Spleen (tissue), 11 donors: ENCODE measurements at regions not wholly inside any gene's neighbourhood (a gene's known extent, or its start where the extent isn't known, plus 50 kb on each side); places are given as distances from the start of the nearest gene placed in this dataset.
"Not testable (repeated sequence)": the region's sequence is repeated elsewhere in the genome, so short reads cannot be mapped to it uniquely, and the experiment has no call there.

Source experiments
- DNase-seq: peaks from one replicate; pipeline ENCODE4 v3.0.0-alpha.2; 2020
- H3K27ac ChIP-seq, 8 donors: fragments of 200-600 bp; sonication (generic) in 7 of 8; 1 replicate in 4 of 8; 2 replicates in 4 of 8; pipeline versions ENCODE4 v1.5.0 to v1.8.0; 2016 to 2021; ENCODE audit warnings: inconsistent platforms in 4 of 8, mild to moderate bottlenecking in 4 of 8, moderate library complexity in 1 of 8
- H3K27me3 ChIP-seq, 7 donors: fragments of 200-600 bp; sonication (generic) in 6 of 7; replicated peaks in 1 of 7; 1 replicate in 4 of 7; 2 replicates in 3 of 7; pipeline versions ENCODE4 v1.5.0 to v1.8.0; 2016 to 2021; ENCODE audit warnings: inconsistent platforms in 3 of 7, mild to moderate bottlenecking in 1 of 7
- H3K36me3 ChIP-seq, 6 donors: fragments of 200-600 bp; sonication (generic) in 5 of 6; 1 replicate in 4 of 6; 2 replicates in 2 of 6; pipeline versions ENCODE4 v1.5.0 to v1.8.0; 2016 to 2021; ENCODE audit warnings: inconsistent platforms in 2 of 6
- H3K4me1 ChIP-seq, 6 donors: fragments of 200-600 bp; sonication (generic) in 5 of 6; 1 replicate in 3 of 6; 2 replicates in 3 of 6; pipeline versions ENCODE4 v1.5.0 to v1.8.0; 2016 to 2021; ENCODE audit warnings: inconsistent platforms in 3 of 6
- H3K4me3 ChIP-seq, 8 donors: fragments of 200-600 bp; sonication (generic) in 7 of 8; 1 replicate in 4 of 8; 2 replicates in 4 of 8; pipeline versions ENCODE4 v1.5.0 to v1.8.0; 2016 to 2021; ENCODE audit warnings: inconsistent platforms in 4 of 8, mild to moderate bottlenecking in 4 of 8, moderate library complexity in 2 of 8
- H3K9me3 ChIP-seq, 8 donors: fragments of 200-600 bp; sonication (generic) in 7 of 8; 1 replicate in 4 of 8; 2 replicates in 4 of 8; pipeline versions ENCODE4 v1.5.0 to v1.8.0; 2016 to 2021; ENCODE audit warnings: inconsistent platforms in 4 of 8
- CTCF ChIP-seq, 11 experiments: fragments of 200-600 bp in 7 of 11; fragments of 450-650 bp in 4 of 11; sonication (generic) in 4 of 11; IDR thresholded peaks in 8 of 11; conservative IDR thresholded peaks in 3 of 11; 1 replicate in 7 of 11; 2 replicates in 4 of 11; pipeline versions ENCODE4 v1.4.0 to v1.8.0; 2016 to 2021; ENCODE audit warnings: antibody characterized with exemption in 11 of 11, inconsistent platforms in 4 of 11, mild to moderate bottlenecking in 1 of 11
- POLR2A ChIP-seq, 3 donors: fragments of 450-650 bp; IDR thresholded peaks; one replicate each; pipeline ENCODE4 v1.5.1; 2017; ENCODE audit warnings: antibody characterized with exemption in 3 of 3, mild to moderate bottlenecking in 1 of 3
- POLR2AphosphoS5 ChIP-seq, 3 donors: sonication (generic); formaldehyde crosslinking; IDR thresholded peaks; one replicate each; pipeline ENCODE4 v1.5.1; 2017; ENCODE audit warnings: antibody characterized with exemption in 3 of 3
- WGBS, 5 donors: extraction: QIAGEN DNeasy Blood & Tissue Kit in 3 of 5; methylation state at CpG; one replicate each; pipeline versions ENCODE4 v1.1.5 to v1.1.7; 2013 to 2018; 5-methylcytosine and 5-hydroxymethylcytosine counted together
- intact Hi-C: fragments of 100-400 bp; cut with DNase I; formaldehyde crosslinking; loops from one replicate; pipeline ENCODE4 v1.15.0; 2023; ENCODE audit warnings: low total_unique reads
- donor health status: healthy with polysubstance abuse.
- donor health status: DM: no; HTN: no; CAD: no; lungs with moderate emphysema.
- donor health status: DM: no; HTN: no; CAD: no.
- donor health status: Bipolar disorder and iron deficiency.
- donor health status: healthy.
- donor health status: DM: no; HTN: no; CAD: no.
- donor health status: DM: yes; HTN: yes; CAD: no.

GRCh38 chr5:107744418-107745330 lies 73.9 kb upstream of the EFNA5 start:
- no peak for DNase-seq
- no peaks in the 10 kb centered on the region for H3K27me3 ChIP-seq
- no peak overlapping the region for H3K4me3 ChIP-seq
- H3K27ac ChIP-seq: no peak overlapping the region
- intact Hi-C loops: no loop called here
- no peaks in the 10 kb centered on the region for H3K4me1 ChIP-seq
- WGBS, 5 donors: 79 to 93% (median 84%) methylated on average over 5 of the region's 5 CpGs
- no peaks in the 10 kb centered on the region for H3K36me3 ChIP-seq
- peaks cover 0 to 7% (median 0%) of the 10 kb centered on the region in 8 donors for H3K9me3 ChIP-seq
- TF ChIP-seq POLR2A (IDR thresholded peaks at IDR 0.05): no peak
- no peak for TF ChIP-seq POLR2AphosphoS5 (IDR thresholded peaks at IDR 0.05)
- no peak for TF ChIP-seq CTCF (IDR thresholded peaks at IDR 0.05 in 8 of 11, conservative IDR thresholded peaks at IDR 0.05 in 3 of 11)

- Histone ChIP-seq H3K36me3 (no peaks in the 10 kb centered on the region), H3K27ac (no peak overlapping the region), H3K9me3 (peaks cover 0 to 7% (median 0%) of the 10 kb centered on the region in 8 donors), H3K4me1 (no peaks in the 10 kb centered on the region), H3K4me3 (no peak overlapping the region), H3K27me3 (no peaks in the 10 kb centered on the region)
- TF ChIP-seq CTCF (IDR thresholded peaks at IDR 0.05 in 8 of 11, conservative IDR thresholded peaks at IDR 0.05 in 3 of 11) (no peak), POLR2AphosphoS5 (IDR thresholded peaks at IDR 0.05) (no peak), POLR2A (IDR thresholded peaks at IDR 0.05) (no peak)
- WGBS, 5 donors: 61 to 95% (median 80%) methylated on average over 3 of the region's 3 CpGs
- DNase-seq: no peak
- intact Hi-C loops: no loop called here
Observed at GRCh38 chr5:107743373-107744000, 72.8 kb upstream of the EFNA5 start.

- DNase-seq: no peak
- Histone ChIP-seq H3K36me3 (no peaks in the 10 kb centered on the region), H3K4me1 (no peaks in the 10 kb centered on the region), H3K9me3 (peaks cover 0 to 7% (median 0%) of the 10 kb centered on the region in 8 donors), H3K27ac (no peak overlapping the region), H3K27me3 (no peaks in the 10 kb centered on the region), H3K4me3 (no peak overlapping the region)
- TF ChIP-seq POLR2AphosphoS5 (IDR thresholded peaks at IDR 0.05): no peak
- TF ChIP-seq CTCF (IDR thresholded peaks at IDR 0.05 in 8 of 11, conservative IDR thresholded peaks at IDR 0.05 in 3 of 11): no peak
- WGBS, 5 donors: 82 to 95% (median 91%) methylated on average over 3 of the region's 3 CpGs
- intact Hi-C loops: no loop called here
Observed at GRCh38 chr5:107739661-107740060, 68.9 kb upstream of the EFNA5 start.

- Histone ChIP-seq H3K4me1 (no peaks in the 10 kb centered on the region), H3K27me3 (no peaks in the 10 kb centered on the region), H3K9me3 (peaks cover 0 to 7% (median 0%) of the 10 kb centered on the region in 8 donors), H3K27ac (no peak overlapping the region), H3K4me3 (no peak overlapping the region), H3K36me3 (no peaks in the 10 kb centered on the region)
- intact Hi-C loops: no loop called here
- TF ChIP-seq CTCF (IDR thresholded peaks at IDR 0.05 in 8 of 11, conservative IDR thresholded peaks at IDR 0.05 in 3 of 11): no peak
- TF ChIP-seq POLR2A (IDR thresholded peaks at IDR 0.05): no peak
- TF ChIP-seq POLR2AphosphoS5 (IDR thresholded peaks at IDR 0.05): no peak
- WGBS, 5 donors: 61 to 82% (median 69%) methylated on average over 1 of the region's 1 CpG
- no peak for DNase-seq
Observed at GRCh38 chr5:107736638-107737037, 65.9 kb upstream of the EFNA5 start.

- DNase-seq, H3K4me3 ChIP-seq, intact Hi-C loops, H3K27ac ChIP-seq, H3K27me3 ChIP-seq, H3K4me1 ChIP-seq, H3K9me3 ChIP-seq, H3K36me3 ChIP-seq: not testable (repeated sequence)
- WGBS, 5 donors: 64 to 92% (median 85%) methylated on average over 2 of the region's 2 CpGs
Observed at GRCh38 chr5:107736089-107736488, 65.4 kb upstream of the EFNA5 start.
